ENCODE measurements at regions not wholly inside any gene's neighbourhood (a gene's known extent, or its start where the extent isn't known, plus 50 kb on each side); places are given as distances from the start of the nearest gene placed in this dataset.

DNA sequence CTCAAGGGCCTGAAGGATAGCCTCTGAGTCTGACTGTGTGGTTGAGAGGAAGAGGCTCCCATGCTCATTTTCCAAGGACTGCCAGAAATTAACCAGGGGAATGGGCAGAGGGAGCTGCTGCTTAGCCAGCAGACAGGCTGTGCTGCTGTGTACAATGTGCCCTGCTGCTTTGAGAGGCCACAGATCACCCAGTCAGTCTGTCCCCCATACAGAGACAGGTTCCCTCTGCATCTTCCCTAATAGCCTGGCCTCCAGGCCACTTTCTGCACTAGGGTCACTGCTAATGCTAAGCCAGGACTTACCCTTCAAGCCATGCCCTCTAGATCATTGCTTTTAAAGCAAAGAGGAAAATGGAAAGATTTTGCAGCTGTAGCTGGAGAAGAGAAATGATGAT is 341.1 kb downstream of the CYRIA start:
- no peaks in the 10 kb centered on the region for H3K9me3 ChIP-seq (ENCODE audit: control insufficient read depth in 2 of 2, insufficient read depth in 1 of 2, low read depth in 1 of 2, low read length in 1 of 2)
- H3K4me1 ChIP-seq (ENCODE audit: control insufficient read depth in 2 of 2, insufficient read depth in 2 of 2, low read length in 1 of 2), result no peaks in the 10 kb centered on the region
- no peak overlapping the region for H3K27ac ChIP-seq (ENCODE audit: low read depth in 2 of 2, low read length in 1 of 2)
- no peak overlapping the region for H3K4me3 ChIP-seq (ENCODE audit: low read depth in 1 of 2, low read length in 2 of 2)
- H3K27me3 ChIP-seq (ENCODE audit: control insufficient read depth in 1 of 2, insufficient read depth in 2 of 2, low read length in 2 of 2), result no peaks in the 10 kb centered on the region
- H3K36me3 ChIP-seq (ENCODE audit: control insufficient read depth in 2 of 2, insufficient read depth in 2 of 2, low read length in 1 of 2), result no peaks in the 10 kb centered on the region

DNA sequence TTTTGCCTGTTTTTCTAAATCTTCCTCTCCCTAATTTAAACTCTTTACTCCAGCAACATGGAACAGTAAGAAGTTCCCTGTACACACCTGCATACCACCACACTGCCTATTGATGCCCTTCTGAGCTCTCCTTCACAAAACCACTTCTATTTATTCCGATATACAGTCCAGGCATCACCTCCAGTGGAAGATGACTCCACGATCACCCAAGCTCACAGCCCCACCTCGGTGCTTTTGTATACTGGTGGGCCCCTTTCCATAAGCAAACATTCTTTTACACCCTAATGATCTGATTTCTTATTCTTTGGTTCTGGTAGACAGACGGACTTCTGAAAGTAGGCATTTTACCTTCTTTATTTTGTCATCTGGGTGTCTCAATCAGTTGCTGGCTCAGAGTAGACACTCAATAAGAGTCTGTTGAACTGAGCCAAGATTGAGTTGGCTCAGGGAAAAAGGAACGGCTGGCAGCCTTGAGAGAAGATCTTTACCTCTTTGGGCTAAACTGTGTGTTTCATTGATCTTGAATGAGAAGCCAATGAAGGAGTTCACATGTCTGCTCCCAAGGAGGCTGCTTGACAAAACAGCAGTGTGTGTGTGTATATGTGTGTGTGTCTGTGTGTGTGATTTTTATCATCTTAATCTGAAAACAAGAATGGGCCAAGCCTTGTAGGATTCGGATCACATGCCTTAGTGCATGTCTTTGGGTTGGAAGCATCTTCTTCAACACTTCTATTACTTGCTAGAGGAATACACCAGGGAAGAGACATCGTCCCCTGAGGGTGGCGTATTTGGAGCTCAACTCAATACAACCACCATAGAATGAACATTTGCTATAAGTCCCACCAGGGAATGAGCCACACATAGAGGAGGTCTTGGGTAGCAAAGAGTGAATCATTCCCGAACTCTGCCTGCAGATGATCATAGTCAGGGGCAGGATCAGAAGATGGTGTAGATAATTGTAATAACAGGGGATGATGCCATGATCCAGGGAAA is 341.8 kb downstream of the CYRIA start:
- Histone ChIP-seq H3K36me3 (ENCODE audit: control insufficient read depth in 2 of 2, insufficient read depth in 2 of 2, low read length in 1 of 2) (no peaks in the 10 kb centered on the region), H3K27me3 (ENCODE audit: control insufficient read depth in 1 of 2, insufficient read depth in 2 of 2, low read length in 2 of 2) (no peaks in the 10 kb centered on the region), H3K9me3 (ENCODE audit: control insufficient read depth in 2 of 2, insufficient read depth in 1 of 2, low read depth in 1 of 2, low read length in 1 of 2) (no peaks in the 10 kb centered on the region), H3K4me1 (ENCODE audit: control insufficient read depth in 2 of 2, insufficient read depth in 2 of 2, low read length in 1 of 2) (no peaks in the 10 kb centered on the region), H3K27ac (ENCODE audit: low read depth in 2 of 2, low read length in 1 of 2) (no peak overlapping the region), H3K4me3 (ENCODE audit: low read depth in 1 of 2, low read length in 2 of 2) (no peak overlapping the region)
- 78 to 81% methylated on average over 9 of the region's 9 CpGs for WGBS, 2 donors

DNA sequence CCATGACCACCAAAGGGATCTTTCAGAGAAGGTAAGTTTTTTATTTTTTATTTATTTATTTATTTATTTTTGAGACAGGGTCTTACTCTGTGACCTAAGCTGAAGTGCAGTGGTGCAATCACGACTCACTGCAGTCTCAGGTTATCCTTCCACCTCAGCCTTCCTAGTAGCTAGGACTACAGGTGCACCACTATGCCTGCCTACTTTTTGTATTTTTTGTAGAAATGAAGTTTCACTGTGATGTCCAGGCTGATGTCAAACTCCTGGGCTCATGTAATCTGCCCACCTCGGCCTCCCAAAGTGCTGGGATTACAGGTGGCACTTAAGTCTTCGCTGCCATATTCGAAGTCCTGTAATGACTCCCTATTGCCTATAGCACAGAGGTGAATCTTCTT is 342.5 kb downstream of the CYRIA start:
- H3K36me3 ChIP-seq (ENCODE audit: control insufficient read depth in 2 of 2, insufficient read depth in 2 of 2, low read length in 1 of 2), result no peaks in the 10 kb centered on the region
- no peaks in the 10 kb centered on the region for H3K4me1 ChIP-seq (ENCODE audit: control insufficient read depth in 2 of 2, insufficient read depth in 2 of 2, low read length in 1 of 2)
- H3K9me3 ChIP-seq (ENCODE audit: control insufficient read depth in 2 of 2, insufficient read depth in 1 of 2, low read depth in 1 of 2, low read length in 1 of 2), result no peaks in the 10 kb centered on the region
- 88 to 93% methylated on average over 4 of the region's 4 CpGs for WGBS, 2 donors
- no peak overlapping the region for H3K4me3 ChIP-seq (ENCODE audit: low read depth in 1 of 2, low read length in 2 of 2)
- no peak overlapping the region for H3K27ac ChIP-seq (ENCODE audit: low read depth in 2 of 2, low read length in 1 of 2)
- no peaks in the 10 kb centered on the region for H3K27me3 ChIP-seq (ENCODE audit: control insufficient read depth in 1 of 2, insufficient read depth in 2 of 2, low read length in 2 of 2)

DNA sequence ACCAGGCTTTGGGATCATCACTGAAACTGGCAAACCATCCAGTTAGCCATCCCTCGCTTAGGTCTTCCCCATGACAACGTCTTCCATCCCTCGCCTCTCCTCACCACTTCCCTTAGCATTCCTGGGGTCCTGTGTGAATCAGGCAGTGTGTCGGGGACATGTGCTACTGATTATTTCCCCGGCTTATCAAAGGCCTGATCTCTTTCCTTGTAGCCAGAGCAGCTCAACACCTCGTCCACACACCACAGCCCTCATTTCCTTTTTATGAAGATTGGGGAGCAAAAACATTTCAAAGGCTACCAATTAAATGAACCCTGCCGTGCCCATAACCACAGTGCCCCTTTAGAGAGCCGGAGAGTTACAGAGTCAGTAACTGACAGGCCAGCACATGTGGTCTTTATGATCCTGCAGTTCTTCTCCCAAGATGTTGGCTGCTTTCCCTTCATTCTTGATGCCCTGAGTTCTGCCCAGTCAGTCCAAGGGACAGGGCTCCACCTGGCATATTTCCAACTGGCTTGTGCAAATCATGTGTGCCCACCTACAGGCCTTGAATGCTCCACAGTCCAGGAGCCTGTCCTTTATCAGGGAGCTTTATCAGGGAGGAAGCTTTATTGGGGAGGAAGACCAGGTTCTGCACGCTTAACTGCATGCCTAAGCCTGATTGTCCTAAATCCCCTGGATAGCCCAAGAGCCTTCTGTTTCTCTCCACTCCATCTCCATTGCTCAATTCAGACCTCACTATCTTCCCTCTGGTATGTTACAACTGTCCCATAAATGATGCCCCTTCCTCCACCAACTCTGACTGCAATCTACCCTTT is 343.1 kb downstream of the CYRIA start:
- no peak overlapping the region for H3K27ac ChIP-seq (ENCODE audit: low read depth in 2 of 2, low read length in 1 of 2)
- WGBS, 2 donors, result 81 to 83% methylated on average over 9 of the region's 9 CpGs

DNA sequence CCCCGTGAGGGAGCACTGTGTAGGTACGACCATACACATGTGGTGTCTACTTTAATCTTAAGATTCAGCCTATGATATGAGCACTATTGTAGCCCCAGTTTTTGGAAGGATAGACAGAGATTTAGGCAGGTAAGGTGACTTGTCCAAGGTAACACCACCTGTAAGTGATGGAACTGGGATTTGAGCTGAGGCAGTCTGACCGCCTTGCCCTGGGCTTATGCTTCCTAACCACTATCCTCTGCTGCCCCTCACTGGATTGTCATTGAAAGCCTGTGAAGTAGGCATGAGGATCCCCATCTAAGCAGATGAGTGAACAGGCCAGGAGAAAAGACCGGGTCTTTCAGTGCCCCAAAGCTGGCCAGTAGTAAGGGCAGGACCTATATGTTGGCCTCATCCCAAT is 343.8 kb downstream of the CYRIA start:
- 90 to 92% methylated on average over 4 of the region's 4 CpGs for WGBS, 2 donors
- Histone ChIP-seq H3K36me3 (ENCODE audit: control insufficient read depth in 2 of 2, insufficient read depth in 2 of 2, low read length in 1 of 2) (no peaks in the 10 kb centered on the region), H3K4me1 (ENCODE audit: control insufficient read depth in 2 of 2, insufficient read depth in 2 of 2, low read length in 1 of 2) (no peaks in the 10 kb centered on the region)

More for the DNA sequence above, 343.1 kb downstream of the CYRIA start:
- H3K4me1 ChIP-seq (ENCODE audit: control insufficient read depth in 2 of 2, insufficient read depth in 2 of 2, low read length in 1 of 2), result no peaks in the 10 kb centered on the region
- H3K27me3 ChIP-seq (ENCODE audit: control insufficient read depth in 1 of 2, insufficient read depth in 2 of 2, low read length in 2 of 2), result no peaks in the 10 kb centered on the region
- H3K36me3 ChIP-seq (ENCODE audit: control insufficient read depth in 2 of 2, insufficient read depth in 2 of 2, low read length in 1 of 2), result no peaks in the 10 kb centered on the region
- no peak overlapping the region for H3K4me3 ChIP-seq (ENCODE audit: low read depth in 1 of 2, low read length in 2 of 2)
- H3K9me3 ChIP-seq (ENCODE audit: control insufficient read depth in 2 of 2, insufficient read depth in 1 of 2, low read depth in 1 of 2, low read length in 1 of 2), result no peaks in the 10 kb centered on the region

DNA sequence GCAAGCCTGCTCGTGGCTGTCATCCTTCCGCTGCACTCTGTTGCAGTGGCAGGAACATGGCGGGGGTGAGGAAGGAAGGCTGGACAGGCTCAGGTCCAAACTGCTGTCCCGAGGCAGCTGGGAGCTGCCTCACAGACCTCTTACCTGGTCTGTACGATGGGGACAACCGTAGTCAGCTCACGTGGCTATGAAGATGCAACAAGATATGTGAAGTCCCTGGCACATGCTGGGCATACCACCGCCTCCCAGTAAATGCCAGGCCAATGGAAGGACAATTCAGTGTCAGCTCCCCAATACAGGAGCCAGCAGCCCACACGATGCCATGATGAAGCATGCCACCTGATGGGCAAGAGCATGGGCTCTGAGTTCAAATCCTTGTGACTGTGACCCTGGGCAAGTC is 344.4 kb downstream of the CYRIA start:
- no peak overlapping the region for H3K27ac ChIP-seq (ENCODE audit: low read depth in 2 of 2, low read length in 1 of 2)
- no peak overlapping the region for H3K4me3 ChIP-seq (ENCODE audit: low read depth in 1 of 2, low read length in 2 of 2)
- H3K4me1 ChIP-seq (ENCODE audit: control insufficient read depth in 2 of 2, insufficient read depth in 2 of 2, low read length in 1 of 2), result no peaks in the 10 kb centered on the region
- H3K9me3 ChIP-seq (ENCODE audit: control insufficient read depth in 2 of 2, insufficient read depth in 1 of 2, low read depth in 1 of 2, low read length in 1 of 2), result no peaks in the 10 kb centered on the region
- WGBS, 2 donors, result 88 to 93% methylated on average over 9 of the region's 9 CpGs
- no peaks in the 10 kb centered on the region for H3K36me3 ChIP-seq (ENCODE audit: control insufficient read depth in 2 of 2, insufficient read depth in 2 of 2, low read length in 1 of 2)
- no peaks in the 10 kb centered on the region for H3K27me3 ChIP-seq (ENCODE audit: control insufficient read depth in 1 of 2, insufficient read depth in 2 of 2, low read length in 2 of 2)

More for the DNA sequence above, 343.8 kb downstream of the CYRIA start:
- H3K27me3 ChIP-seq (ENCODE audit: control insufficient read depth in 1 of 2, insufficient read depth in 2 of 2, low read length in 2 of 2), result no peaks in the 10 kb centered on the region
- H3K4me3 ChIP-seq (ENCODE audit: low read depth in 1 of 2, low read length in 2 of 2), result no peak overlapping the region
- H3K27ac ChIP-seq (ENCODE audit: low read depth in 2 of 2, low read length in 1 of 2), result no peak overlapping the region
- H3K9me3 ChIP-seq (ENCODE audit: control insufficient read depth in 2 of 2, insufficient read depth in 1 of 2, low read depth in 1 of 2, low read length in 1 of 2), result no peaks in the 10 kb centered on the region

DNA sequence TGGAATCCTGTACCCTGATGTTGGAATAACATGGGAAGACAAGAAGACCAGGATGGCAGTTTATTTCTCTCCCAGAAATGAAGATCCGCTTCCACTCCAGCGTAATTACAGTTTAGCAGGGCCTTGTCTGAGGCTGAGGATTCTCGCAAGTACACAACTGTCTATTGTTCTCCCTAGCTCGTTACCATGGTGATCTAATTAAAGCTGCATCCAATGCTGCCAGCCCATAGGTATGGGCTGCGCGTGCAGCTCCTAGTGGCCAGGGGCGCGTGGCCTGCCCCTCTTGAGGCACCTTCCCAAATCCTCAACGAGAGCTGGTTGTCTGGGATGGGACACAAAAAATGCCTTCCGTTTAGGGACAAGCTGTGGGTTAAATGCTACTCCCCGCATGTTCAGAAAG is 344.9 kb downstream of the CYRIA start:
- WGBS, 2 donors, result 84 to 93% methylated on average over 11 of the region's 11 CpGs

DNA sequence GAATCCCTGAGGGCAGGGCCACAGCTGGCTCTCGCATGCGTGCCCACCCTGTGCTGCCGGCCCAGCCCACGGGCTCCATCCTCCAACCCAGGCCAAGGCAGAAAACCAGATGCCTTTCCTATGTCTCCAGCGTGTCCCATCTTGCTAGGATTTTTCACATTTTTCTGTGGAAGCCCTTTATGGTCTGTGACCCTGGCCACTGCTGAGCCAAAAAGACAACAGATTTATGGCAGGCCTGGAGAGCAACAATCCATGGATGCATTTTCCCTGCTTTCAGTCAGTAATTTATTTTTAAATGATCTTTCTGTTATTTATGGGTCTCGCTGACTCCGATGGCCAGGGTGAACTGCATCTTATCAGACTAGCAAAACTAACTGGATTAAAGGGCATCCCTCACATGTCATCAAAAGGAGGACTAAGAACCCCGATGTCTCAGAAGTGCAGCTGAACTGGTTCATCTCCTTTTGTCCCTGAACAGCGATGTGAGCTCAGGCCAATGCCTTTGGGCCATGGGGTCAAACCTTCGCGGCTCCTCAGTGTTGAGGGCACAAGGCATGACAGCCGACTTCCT is 346.0 kb downstream of the CYRIA start:
- Histone ChIP-seq H3K27me3 (ENCODE audit: control insufficient read depth in 1 of 2, insufficient read depth in 2 of 2, low read length in 2 of 2) (no peaks in the 10 kb centered on the region), H3K36me3 (ENCODE audit: control insufficient read depth in 2 of 2, insufficient read depth in 2 of 2, low read length in 1 of 2) (no peaks in the 10 kb centered on the region), H3K9me3 (ENCODE audit: control insufficient read depth in 2 of 2, insufficient read depth in 1 of 2, low read depth in 1 of 2, low read length in 1 of 2) (no peaks in the 10 kb centered on the region), H3K4me3 (ENCODE audit: low read depth in 1 of 2, low read length in 2 of 2) (no peak overlapping the region), H3K4me1 (ENCODE audit: control insufficient read depth in 2 of 2, insufficient read depth in 2 of 2, low read length in 1 of 2) (no peaks in the 10 kb centered on the region), H3K27ac (ENCODE audit: low read depth in 2 of 2, low read length in 1 of 2) (no peak overlapping the region)
- 60 to 69% methylated on average over 12 of the region's 12 CpGs for WGBS, 2 donors

More for the DNA sequence above, 344.9 kb downstream of the CYRIA start:
- Histone ChIP-seq H3K36me3 (ENCODE audit: control insufficient read depth in 2 of 2, insufficient read depth in 2 of 2, low read length in 1 of 2) (no peaks in the 10 kb centered on the region), H3K27ac (ENCODE audit: low read depth in 2 of 2, low read length in 1 of 2) (no peak overlapping the region), H3K9me3 (ENCODE audit: control insufficient read depth in 2 of 2, insufficient read depth in 1 of 2, low read depth in 1 of 2, low read length in 1 of 2) (no peaks in the 10 kb centered on the region), H3K4me3 (ENCODE audit: low read depth in 1 of 2, low read length in 2 of 2) (no peak overlapping the region), H3K27me3 (ENCODE audit: control insufficient read depth in 1 of 2, insufficient read depth in 2 of 2, low read length in 2 of 2) (no peaks in the 10 kb centered on the region), H3K4me1 (ENCODE audit: control insufficient read depth in 2 of 2, insufficient read depth in 2 of 2, low read length in 1 of 2) (no peaks in the 10 kb centered on the region)

DNA sequence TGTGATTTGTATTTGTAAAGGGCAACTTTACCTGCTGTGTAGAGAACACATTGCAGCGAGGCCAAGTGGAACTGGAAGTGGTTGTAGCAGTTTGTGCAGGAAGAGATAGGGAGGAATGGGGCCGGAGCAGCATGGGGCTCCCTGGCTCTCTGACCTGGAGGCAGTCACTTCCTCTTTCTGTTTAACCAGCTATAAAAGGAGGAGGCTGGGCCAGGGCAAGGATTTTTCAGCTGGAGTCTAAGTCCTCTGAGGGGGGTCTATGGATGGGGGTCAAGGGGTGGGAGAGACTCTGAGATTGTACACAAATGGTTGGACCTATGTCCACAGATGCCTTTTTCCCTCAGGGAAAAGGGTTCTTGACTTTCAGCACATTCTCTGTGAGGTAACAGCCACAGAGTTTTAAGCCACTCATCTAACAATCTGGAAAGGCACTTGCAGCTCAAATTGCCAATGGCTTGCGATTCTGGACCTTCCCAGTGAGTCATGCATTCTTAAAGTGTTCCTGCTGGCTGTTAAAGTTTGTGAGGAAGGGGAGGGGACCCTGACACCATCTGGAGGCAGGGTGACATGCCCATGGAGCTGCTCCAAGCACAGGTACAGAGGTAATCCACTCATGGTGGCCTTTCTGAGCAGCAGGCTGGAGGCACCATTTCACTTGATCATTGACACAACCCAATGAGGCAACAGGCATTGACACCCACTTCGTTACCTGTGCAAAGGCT is 347.0 kb downstream of the CYRIA start:
- no peaks in the 10 kb centered on the region for H3K9me3 ChIP-seq (ENCODE audit: control insufficient read depth in 2 of 2, insufficient read depth in 1 of 2, low read depth in 1 of 2, low read length in 1 of 2)
- WGBS, 2 donors, result 46 to 47% methylated on average over 4 of the region's 4 CpGs
- no peaks in the 10 kb centered on the region for H3K36me3 ChIP-seq (ENCODE audit: control insufficient read depth in 2 of 2, insufficient read depth in 2 of 2, low read length in 1 of 2)
- H3K27me3 ChIP-seq (ENCODE audit: control insufficient read depth in 1 of 2, insufficient read depth in 2 of 2, low read length in 2 of 2), result no peaks in the 10 kb centered on the region
- no peaks in the 10 kb centered on the region for H3K4me1 ChIP-seq (ENCODE audit: control insufficient read depth in 2 of 2, insufficient read depth in 2 of 2, low read length in 1 of 2)
- H3K4me3 ChIP-seq (ENCODE audit: low read depth in 1 of 2, low read length in 2 of 2), result no peak overlapping the region
- H3K27ac ChIP-seq (ENCODE audit: low read depth in 2 of 2, low read length in 1 of 2), result no peak overlapping the region

Data from esophagus (tissue), 2 donors.